NCI-H510A (cell line): ENCODE measurements at regions not wholly inside any gene's neighbourhood (a gene's known extent, or its start where the extent isn't known, plus 50 kb on each side); places are given as distances from the start of the nearest gene placed in this dataset.
"Not testable (repeated sequence)": the region's sequence is repeated elsewhere in the genome, so short reads cannot be mapped to it uniquely, and the experiment has no call there.

Experiments
- DNase-seq: peaks from one replicate; lab custom pipeline; 2025; lab: John Stamatoyannopoulos, UW

DNA sequence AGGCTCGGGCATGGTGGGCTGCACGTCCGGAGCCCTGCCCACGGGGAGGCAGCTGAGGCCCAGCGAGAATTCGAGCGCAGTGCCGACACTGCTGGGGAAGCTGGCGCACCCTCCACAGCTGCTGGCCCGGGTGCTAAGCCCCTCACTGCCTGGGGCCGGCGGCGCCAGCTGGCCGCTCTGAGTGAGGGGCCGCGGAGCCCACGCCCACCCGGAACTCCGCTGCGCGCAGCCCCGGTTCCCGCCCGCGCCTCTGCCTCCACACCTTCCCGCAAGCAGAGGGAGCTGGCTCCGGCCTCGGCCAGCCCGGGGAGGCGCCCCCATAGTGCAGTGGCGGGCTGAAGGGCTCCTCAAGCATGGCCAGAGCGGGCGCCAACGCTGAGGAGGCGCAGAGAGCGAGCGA, 2080.4 kb downstream of the PCDH9 start:
- DNase-seq = no peak

DNA sequence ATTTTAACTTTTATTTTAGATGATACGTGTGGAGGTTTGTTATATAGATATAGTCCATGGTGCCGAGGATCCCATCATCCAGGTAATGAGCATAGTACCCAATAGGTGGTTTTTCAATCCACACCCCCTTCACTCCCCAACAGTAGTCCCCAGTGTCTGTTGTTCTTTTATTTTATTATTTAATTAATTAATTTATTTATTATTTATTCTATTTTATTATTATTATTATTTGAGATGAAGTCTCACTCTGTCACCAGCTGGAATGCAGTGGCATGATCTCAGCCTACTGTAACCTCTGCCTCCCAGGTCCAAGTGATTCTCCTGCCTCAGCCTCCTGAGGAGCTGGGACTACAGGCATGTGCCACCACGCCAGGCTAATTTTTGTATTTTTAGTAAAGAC, 2086.2 kb downstream of the PCDH9 start:
- DNase-seq = no peak

DNA sequence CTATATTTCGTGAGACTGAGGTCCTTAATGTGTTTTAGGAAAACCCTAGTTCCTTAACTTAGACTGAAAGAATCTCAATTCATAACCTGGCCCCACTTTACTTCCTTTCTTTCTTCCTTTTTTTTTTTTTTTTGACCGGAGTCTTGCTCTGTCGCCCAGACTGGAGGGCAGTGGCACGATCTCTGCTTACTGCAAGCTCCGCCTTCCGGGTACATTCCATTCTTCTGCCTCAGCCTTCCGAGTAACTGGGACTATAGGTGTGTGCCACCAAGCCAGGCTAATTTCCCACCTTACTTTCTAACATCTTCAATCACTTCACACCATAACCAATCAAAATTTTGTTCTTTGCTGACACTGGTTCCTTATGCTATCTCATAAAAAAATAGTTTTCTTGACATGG, 2097.0 kb downstream of the PCDH9 start:
- DNase-seq = no peak

- no peak for DNase-seq
Observed at GRCh38 chr13:65125236-65125635, 2104.9 kb downstream of the PCDH9 start.

DNA sequence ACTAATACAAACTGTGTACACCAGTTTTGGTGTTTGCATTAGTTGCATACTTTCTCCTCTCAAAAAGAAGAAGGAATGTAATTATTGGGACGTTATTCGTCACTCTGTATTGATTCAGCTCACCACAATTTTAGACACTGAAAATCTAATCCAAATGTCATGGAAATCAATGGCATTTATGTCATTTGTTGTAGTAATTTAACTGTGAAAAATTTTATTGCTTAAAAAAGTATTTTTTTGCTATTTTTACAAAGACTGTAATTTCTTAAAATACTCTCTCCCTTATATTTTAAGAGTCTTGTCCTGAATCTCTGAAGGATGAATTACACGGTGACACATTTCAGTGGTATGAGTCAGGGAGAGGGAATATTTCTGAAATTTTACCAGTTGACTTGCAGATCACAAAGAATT, 2117.6 kb downstream of the PCDH9 start:
- no peak for DNase-seq

GRCh38 chr13:65112123-65112522, 2118.0 kb downstream of the PCDH9 start:
- no peak for DNase-seq

DNA sequence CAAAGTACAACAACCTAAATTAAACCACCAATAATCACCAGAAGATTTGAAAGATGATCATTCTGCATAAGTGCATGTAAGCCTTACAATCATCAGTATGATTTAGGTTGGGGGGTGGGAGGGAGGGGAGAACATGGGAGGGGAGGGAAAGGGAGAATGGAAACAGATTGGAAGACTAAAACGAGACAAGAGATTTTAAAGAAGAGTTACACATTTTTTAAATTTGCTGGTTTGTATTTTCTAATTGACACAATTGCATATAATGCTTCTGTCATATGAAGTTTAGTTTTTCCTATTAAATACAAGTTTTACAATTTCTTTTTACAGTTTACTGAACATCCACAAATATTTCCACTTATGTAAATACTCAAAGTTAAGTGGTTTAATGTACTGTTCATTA, 2118.9 kb downstream of the PCDH9 start:
- DNase-seq = no peak

GRCh38 chr13:65104436-65104835, 2125.7 kb downstream of the PCDH9 start:
- DNase-seq = not testable (repeated sequence)

DNA sequence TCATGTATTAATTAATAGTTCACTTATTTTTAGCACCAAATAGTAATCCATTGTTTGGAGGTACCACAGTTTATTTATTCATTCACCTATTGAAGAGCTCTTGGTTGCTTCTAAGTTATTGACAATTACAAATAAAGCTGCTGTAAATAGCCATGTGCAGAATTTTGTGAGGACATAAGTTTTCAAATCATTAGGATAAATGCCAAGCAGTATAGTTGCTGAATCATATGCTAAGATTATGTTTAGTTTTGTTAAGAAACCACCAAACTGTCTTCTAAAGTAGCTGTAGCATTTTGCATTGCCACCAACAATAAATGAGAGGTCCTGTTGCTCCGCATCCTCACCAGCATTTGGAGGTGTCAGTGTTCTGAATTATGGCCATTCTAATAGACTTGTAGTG, 2126.8 kb downstream of the PCDH9 start:
- no peak for DNase-seq

DNA sequence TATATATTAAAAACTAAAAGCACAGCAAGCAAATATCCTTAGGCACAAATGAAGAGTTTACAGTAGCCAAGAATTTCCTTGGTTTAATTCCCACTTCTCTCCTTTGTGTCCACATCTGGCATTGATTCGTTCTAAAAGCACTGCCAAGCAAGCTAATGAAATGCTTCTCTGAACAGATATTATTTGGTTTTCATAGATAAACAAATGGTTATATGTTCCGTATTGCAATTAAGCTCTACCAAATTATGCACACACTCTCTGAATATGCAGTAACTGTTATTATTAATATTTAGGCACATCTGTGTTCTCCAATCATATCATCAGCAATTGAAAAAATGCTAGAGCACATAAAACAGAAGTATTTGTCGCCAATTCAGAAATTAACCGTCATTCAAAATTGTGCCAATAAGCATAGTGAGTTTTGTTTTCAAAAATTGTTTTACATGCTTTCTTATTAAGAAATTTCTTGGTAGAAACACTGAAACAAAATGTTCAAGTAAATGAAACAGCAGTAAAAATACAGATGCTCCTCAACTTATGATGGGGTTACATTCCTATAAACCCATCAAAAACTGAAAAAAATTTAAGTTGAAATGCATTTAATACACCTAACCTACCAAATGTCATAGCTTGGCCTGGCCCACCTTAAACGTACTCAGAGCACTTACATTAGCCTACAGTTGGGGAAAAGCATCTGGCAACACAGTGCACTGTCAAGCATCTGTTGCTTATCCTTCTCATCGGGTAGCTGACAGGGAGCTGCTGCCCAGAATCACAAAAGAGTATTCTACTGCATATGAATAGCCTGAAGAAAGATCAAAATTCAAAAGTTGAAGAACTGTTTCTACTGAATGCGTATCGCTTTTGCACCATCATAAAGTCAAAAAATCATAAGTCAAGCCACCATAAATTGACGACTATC, 2134.7 kb downstream of the PCDH9 start:
- no peak for DNase-seq

- DNase-seq = no peak
Observed at GRCh38 chr13:65093357-65093756, 2136.8 kb downstream of the PCDH9 start.

- no peak for DNase-seq
Observed at GRCh38 chr13:65091031-65091430, 2139.1 kb downstream of the PCDH9 start.

DNA sequence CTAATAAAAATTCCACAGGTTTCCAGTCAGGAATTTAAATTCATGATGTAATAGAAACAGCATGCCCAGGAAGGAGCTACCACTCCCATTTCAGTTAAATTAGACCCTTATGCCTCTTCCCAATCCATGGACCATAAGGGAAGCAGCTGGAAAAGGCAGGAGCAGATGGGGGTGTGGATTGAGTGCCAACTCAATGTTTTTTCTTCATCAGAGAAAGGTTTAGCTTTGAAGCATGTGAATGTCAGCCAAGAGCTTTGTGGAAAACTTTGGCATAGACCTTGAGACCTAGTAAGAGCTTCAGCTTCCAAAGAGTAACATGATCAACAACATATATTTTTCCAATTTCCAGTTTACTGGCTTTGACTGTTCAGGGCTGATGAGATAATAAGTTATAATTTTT, 2139.9 kb downstream of the PCDH9 start:
- no peak for DNase-seq

DNA sequence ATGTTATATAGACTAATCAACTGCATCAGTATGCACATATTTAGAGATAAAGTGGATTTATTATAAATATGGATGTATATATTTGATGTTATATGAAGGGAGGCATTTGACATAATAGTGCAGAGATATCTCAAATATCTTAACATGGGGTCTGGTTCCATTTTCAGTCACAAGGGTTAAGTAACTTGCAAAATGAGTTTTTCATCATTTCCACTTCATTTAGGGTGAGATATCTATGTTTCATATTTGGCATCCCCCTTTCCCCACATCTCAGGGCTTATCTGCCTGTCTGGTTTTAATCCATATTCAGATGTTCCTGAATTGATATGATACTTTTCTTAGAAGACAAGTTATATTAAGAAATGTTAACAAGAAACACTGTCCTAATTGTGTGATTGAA, 2141.2 kb downstream of the PCDH9 start:
- DNase-seq = no peak

DNA sequence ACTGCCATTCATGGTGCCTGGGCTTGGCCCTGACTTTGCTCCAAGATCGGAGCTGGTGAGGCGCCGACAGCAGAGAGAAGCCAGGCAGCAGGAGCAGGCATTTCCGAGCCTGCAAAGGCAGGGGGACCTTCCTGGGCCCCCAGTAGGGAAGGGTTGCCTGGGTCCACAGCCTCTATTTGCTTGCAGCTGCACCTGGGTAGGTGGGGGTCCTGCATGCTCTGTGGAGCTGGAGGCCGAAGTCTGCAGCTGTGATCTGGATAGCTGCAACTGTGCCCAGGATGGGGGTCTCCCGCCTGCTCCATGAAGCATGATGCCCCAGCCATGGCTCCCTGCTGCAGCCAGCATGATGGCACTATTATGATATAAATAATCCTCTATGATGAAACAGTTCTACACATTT, 2144.2 kb downstream of the PCDH9 start:
- no peak for DNase-seq

- no peak for DNase-seq
Observed at GRCh38 chr13:65074248-65074647, 2155.9 kb downstream of the PCDH9 start.

DNA sequence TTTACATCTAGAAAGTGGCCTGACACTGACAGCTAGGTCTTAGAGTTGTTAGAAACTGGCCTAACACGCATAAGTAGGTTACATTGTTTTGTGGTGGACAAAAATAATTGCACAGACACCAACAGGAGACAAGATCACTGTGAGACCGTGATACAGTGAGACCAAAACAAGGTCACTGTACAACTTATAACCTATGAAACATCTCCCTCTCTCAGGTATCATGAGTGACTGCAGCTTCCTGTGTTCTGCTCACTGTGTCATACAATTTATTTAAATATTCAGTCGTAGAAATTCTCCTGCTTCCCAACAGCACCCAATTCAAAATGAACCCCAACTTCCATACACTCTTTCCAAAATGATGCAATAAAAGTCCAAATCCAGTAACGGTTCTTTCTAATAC, 2165.2 kb downstream of the PCDH9 start:
- DNase-seq = no peak

- no peak for DNase-seq
Observed at GRCh38 chr13:65063753-65064152, 2166.4 kb downstream of the PCDH9 start.

DNA sequence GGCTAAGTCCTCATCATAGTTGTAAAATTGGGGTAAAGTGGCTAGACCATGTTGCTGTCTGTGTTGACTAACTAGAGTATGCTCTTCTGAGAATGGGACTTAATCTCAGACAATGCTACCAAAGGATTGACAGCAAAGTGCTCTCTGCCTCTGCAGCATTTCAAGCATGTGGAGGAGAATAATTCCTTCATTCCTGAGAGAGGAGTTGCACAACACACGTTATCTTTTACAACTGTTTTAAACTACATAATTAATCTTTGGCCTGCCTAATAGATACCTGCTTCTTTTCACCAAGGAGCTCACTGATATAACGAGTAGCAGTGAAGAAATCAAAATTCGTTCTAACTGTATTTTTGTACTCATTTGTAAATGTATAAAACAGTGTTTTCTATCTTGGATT, 2172.2 kb downstream of the PCDH9 start:
- DNase-seq = no peak

- no peak for DNase-seq
Observed at GRCh38 chr13:65054277-65054676, 2175.9 kb downstream of the PCDH9 start.

DNA sequence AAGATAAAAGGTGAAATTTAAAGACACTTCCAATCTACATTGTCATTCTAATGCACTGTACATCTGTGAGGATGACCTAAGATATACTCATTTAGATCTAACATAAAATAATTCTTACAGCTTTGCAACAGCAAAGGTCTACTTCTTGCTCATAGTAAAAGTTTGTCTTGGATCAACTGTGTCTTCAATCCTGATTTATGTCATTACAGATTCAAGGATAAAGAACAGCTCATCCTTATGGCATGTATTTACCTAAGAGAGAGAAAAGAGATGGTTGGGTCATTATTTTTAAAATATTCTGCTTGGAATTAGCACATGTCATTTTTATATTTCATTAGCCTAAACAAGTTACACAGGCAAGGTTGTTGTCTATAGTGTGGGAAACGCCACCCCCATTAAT, 2193.1 kb downstream of the PCDH9 start:
- no peak for DNase-seq

- DNase-seq = no peak
Observed at GRCh38 chr13:65035302-65035701, 2194.8 kb downstream of the PCDH9 start.

DNA sequence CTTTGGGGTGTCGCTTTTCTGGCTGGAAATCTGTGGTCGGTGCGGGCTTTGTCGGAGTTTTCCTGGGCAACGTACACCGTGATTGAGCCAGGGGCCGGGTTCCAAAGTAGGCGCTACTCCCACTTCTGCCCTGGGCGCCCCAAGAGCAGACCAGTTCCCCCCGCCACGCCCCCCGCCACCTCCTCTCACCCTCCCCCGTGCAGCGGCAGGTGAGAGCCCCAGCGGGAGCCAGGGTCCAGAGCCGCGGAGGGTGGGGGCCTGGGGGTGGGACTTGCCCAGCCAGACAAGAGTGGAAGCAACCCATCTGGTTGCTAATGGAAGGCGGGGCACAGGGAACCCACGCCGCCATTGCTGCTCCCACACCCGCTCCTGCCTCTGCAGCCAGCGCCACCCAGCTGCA, 2195.9 kb downstream of the PCDH9 start:
- no peak for DNase-seq

GRCh38 chr13:65032825-65033224, 2197.3 kb downstream of the PCDH9 start:
- no peak for DNase-seq
